HEK293 (cell line): ENCODE measurements at regions not wholly inside any gene's neighbourhood (a gene's known extent, or its start where the extent isn't known, plus 50 kb on each side); places are given as distances from the start of the nearest gene placed in this dataset.

Source experiments
- ZNF140 ChIP-seq: fragments of 450-650 bp; formaldehyde crosslinking; IDR thresholded peaks from 2 replicates; pipeline ENCODE4 v1.5.1; 2016; ENCODE audit warnings: missing biosample characterization, missing genetic modification characterization
- ZNF169 ChIP-seq: fragments of 450-650 bp; formaldehyde crosslinking; IDR thresholded peaks from 2 replicates; pipeline ENCODE4 v1.5.1; 2016; ENCODE audit warnings: missing biosample characterization, missing genetic modification characterization
- TF ChIP-seq, protein P1 (sequence below): fragments of 450-650 bp; formaldehyde crosslinking; IDR thresholded peaks from 2 replicates; pipeline ENCODE4 v1.5.1; 2016; ENCODE audit warnings: missing biosample characterization, missing genetic modification characterization
- TF ChIP-seq, protein P2 (sequence below): fragments of 450-650 bp; formaldehyde crosslinking; IDR thresholded peaks from 2 replicates; pipeline ENCODE4 v1.5.1; 2016; ENCODE audit warnings: missing biosample characterization, missing genetic modification characterization, borderline replicate concordance

DNA sequence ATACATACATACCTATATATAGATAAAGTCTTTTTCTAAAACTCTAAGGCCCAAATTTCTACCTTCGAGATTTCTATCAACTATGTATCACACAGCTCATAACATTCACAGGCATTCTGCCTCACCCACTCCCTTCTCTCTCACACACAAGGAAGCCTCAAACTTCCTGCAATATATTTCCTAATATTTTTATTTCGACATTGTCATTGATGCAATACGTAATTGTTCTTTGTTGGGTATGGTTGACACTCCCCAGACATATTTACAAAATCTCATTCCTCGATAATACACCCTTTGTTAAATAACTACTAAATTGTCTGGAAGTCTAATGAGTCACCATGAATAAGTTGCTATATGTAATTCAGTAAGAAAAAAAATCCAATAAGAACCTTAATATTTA is 143.5 kb downstream of the HNRNPD start:
- TF ChIP-seq ZNF140 (no peak), ZNF169 (tag by site-specific recombination) (no peak)
- TF ChIP-seq, protein P1, sequence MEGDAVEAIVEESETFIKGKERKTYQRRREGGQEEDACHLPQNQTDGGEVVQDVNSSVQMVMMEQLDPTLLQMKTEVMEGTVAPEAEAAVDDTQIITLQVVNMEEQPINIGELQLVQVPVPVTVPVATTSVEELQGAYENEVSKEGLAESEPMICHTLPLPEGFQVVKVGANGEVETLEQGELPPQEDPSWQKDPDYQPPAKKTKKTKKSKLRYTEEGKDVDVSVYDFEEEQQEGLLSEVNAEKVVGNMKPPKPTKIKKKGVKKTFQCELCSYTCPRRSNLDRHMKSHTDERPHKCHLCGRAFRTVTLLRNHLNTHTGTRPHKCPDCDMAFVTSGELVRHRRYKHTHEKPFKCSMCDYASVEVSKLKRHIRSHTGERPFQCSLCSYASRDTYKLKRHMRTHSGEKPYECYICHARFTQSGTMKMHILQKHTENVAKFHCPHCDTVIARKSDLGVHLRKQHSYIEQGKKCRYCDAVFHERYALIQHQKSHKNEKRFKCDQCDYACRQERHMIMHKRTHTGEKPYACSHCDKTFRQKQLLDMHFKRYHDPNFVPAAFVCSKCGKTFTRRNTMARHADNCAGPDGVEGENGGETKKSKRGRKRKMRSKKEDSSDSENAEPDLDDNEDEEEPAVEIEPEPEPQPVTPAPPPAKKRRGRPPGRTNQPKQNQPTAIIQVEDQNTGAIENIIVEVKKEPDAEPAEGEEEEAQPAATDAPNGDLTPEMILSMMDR = no peak
- TF ChIP-seq, protein P2, sequence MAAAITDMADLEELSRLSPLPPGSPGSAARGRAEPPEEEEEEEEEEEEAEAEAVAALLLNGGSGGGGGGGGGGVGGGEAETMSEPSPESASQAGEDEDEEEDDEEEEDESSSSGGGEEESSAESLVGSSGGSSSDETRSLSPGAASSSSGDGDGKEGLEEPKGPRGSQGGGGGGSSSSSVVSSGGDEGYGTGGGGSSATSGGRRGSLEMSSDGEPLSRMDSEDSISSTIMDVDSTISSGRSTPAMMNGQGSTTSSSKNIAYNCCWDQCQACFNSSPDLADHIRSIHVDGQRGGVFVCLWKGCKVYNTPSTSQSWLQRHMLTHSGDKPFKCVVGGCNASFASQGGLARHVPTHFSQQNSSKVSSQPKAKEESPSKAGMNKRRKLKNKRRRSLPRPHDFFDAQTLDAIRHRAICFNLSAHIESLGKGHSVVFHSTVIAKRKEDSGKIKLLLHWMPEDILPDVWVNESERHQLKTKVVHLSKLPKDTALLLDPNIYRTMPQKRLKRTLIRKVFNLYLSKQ (tag by site-specific recombination) = no peak
